COLO668 (cell line): ENCODE measurements at regions not wholly inside any gene's neighbourhood (a gene's known extent, or its start where the extent isn't known, plus 50 kb on each side); places are given as distances from the start of the nearest gene placed in this dataset.
"Not testable (repeated sequence)": the region's sequence is repeated elsewhere in the genome, so short reads cannot be mapped to it uniquely, and the experiment has no call there.

ENCODE experiments used
- DNase-seq: peaks from one replicate; lab custom pipeline; 2025; ENCODE audit not compliant: unreplicated experiment; lab: John Stamatoyannopoulos, UW

GRCh38 chr4:148692242-148692641 is 250.0 kb upstream of the NR3C2 start:
- no peak for DNase-seq

- no peak for DNase-seq
Measured at GRCh38 chr4:148686449-148686848, 244.2 kb upstream of the NR3C2 start.

GRCh38 chr4:148684638-148685037 is 242.4 kb upstream of the NR3C2 start:
- DNase-seq: no peak

- DNase-seq: no peak
Measured at GRCh38 chr4:148680884-148681283, 238.7 kb upstream of the NR3C2 start.

GRCh38 chr4:148676344-148676743 is 234.1 kb upstream of the NR3C2 start:
- DNase-seq: no peak

GRCh38 chr4:148674876-148675275 is 232.7 kb upstream of the NR3C2 start:
- no peak for DNase-seq

GRCh38 chr4:148664636-148665035 is 222.4 kb upstream of the NR3C2 start:
- DNase-seq: no peak

GRCh38 chr4:148654131-148654530 is 211.9 kb upstream of the NR3C2 start:
- DNase-seq: no peak

- DNase-seq: no peak
Measured at GRCh38 chr4:148653681-148654080, 211.5 kb upstream of the NR3C2 start.

GRCh38 chr4:148651991-148652390 is 209.8 kb upstream of the NR3C2 start:
- no peak for DNase-seq

GRCh38 chr4:148649652-148650331 is 207.6 kb upstream of the NR3C2 start:
- DNase-seq: no peak

- no peak for DNase-seq
Measured at GRCh38 chr4:148643851-148644250, 201.6 kb upstream of the NR3C2 start.

- no peak for DNase-seq
Measured at GRCh38 chr4:148642907-148643306, 200.7 kb upstream of the NR3C2 start.

- not testable (repeated sequence) for DNase-seq
Measured at GRCh38 chr4:148638079-148638478, 195.9 kb upstream of the NR3C2 start.

- DNase-seq: not testable (repeated sequence)
Measured at GRCh38 chr4:148637453-148637852, 195.2 kb upstream of the NR3C2 start.

GRCh38 chr4:148634476-148634875 is 192.3 kb upstream of the NR3C2 start:
- DNase-seq: no peak

- DNase-seq: no peak
Measured at GRCh38 chr4:148633720-148634119, 191.5 kb upstream of the NR3C2 start.

- DNase-seq: no peak
Measured at GRCh38 chr4:148632476-148632875, 190.3 kb upstream of the NR3C2 start.

- no peak for DNase-seq
Measured at GRCh38 chr4:148630051-148630450, 187.8 kb upstream of the NR3C2 start.

GRCh38 chr4:148618856-148619255 is 176.6 kb upstream of the NR3C2 start:
- DNase-seq: no peak

GRCh38 chr4:148608968-148609367 is 166.8 kb upstream of the NR3C2 start:
- DNase-seq: no peak

GRCh38 chr4:148598418-148599207 is 156.4 kb upstream of the NR3C2 start:
- DNase-seq: not testable (repeated sequence)

- DNase-seq: no peak
Measured at GRCh38 chr4:148589182-148589581, 147.0 kb upstream of the NR3C2 start.
